ENCODE measurements at regions not wholly inside any gene's neighbourhood (a gene's known extent, or its start where the extent isn't known, plus 50 kb on each side); places are given as distances from the start of the nearest gene placed in this dataset.

DNA sequence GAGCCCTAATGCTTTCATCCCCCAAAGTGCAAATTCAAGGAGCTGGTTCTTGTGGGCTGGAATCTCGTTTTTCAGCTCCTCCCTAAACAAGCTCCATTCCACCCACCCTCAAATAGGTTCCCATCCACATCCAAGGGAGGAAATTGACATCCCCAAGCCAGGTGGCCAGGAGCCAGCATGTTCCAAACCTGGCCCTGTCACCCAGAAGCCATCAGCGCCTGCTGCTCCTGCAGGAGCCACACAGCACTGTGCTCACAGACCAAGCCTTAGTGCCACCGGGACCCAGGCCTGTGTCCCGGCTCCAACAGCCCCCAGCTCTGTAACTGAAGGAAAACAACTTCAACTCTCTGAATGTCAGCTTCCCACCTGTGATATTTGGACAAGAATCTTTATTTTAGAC, 263.6 kb downstream of the UACA start:
- no peak overlapping the region for H3K4me3 ChIP-seq (ENCODE audit: low read length)
- no peak for TF ChIP-seq CTCF (IDR thresholded peaks at IDR 0.05; ENCODE audit: insufficient read depth, low read depth, low read length, missing control alignments)
- no peak for DNase-seq (ENCODE audit: low read depth)

DNA sequence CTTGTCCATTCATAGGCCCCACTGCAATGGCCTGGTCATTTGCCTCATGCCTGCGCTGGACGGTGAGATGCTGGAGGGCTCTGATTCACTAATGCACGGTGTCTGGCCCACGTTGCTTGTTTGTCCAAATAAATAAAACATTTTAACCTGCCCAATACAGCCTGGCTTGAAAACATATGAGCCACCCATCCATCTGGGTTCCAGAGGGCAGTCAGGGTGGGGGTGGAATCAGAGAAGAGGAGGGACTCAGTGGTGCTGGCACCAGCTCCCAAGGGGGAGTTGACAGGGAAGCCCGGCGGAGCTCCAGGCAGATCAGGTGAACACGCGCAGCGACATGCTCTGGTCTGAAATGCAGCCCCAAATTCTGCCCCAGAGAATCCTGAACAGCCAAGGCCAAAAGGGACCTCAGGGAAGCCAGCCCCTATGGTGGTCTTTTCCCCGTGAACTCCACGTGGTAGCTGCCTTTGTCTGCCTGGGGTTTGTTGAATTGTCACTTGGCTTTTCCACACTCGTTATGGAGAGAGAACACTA, 265.2 kb downstream of the UACA start:
- H3K4me3 ChIP-seq (ENCODE audit: low read length), result no peak overlapping the region
- no peak for DNase-seq (ENCODE audit: low read depth)
- no peak for TF ChIP-seq CTCF (IDR thresholded peaks at IDR 0.05; ENCODE audit: insufficient read depth, low read depth, low read length, missing control alignments)

DNA sequence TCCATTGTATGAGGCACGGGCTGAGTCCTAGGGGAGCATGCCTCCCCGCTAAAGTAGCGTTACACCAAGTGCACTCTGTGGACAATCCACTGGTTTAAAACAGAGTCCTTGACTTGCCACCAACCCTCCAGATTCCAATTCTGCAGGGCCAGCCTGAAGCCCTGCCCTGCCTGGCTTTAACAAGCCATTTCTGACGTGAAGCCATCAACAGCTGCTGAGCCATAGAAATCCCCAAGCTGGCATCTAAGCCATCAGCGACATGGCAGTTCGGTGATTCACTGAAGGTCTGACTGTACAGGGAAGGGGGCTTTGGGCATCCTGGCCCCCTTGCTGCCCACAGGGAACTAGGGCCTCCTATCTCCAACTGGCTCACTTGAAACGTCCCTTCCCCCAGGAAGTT, 265.7 kb downstream of the UACA start:
- DNase-seq (ENCODE audit: low read depth), result no peak
- H3K4me3 ChIP-seq (ENCODE audit: low read length), result no peak overlapping the region
- no peak for TF ChIP-seq CTCF (IDR thresholded peaks at IDR 0.05; ENCODE audit: insufficient read depth, low read depth, low read length, missing control alignments)

DNA sequence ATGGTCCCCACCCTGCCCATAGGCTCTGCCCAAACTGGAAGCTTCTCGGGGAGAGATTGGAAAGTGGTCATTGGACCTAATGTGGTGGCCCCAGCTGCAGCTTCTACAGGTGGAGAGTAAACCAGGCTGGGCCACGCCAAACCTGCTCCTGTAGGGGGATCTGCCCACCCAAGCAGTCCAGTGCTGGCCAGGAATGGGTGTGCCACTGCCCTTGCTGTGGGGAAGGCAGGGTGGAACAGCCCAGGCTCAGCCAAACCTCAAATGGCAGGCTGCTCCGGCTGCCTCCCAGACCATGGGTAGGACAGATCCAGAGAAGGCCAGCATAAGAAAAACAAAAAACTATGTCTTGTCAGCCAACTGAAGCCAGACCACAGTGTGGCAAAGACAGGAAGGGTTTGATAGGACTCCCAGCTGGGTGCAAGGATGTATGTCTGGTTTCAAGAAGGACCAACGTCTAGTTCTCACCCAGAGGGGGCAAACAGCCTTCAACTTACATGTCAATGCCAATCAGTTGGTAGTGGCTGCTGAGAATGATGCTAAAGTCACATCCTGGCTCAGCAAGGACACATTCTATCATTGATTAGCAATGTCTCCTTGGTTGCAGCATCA, 267.3 kb downstream of the UACA start:
- H3K4me3 ChIP-seq (ENCODE audit: low read length), result no peak overlapping the region
- no peak for TF ChIP-seq CTCF (IDR thresholded peaks at IDR 0.05; ENCODE audit: insufficient read depth, low read depth, low read length, missing control alignments)
- DNase-seq (ENCODE audit: low read depth), result no peak

DNA sequence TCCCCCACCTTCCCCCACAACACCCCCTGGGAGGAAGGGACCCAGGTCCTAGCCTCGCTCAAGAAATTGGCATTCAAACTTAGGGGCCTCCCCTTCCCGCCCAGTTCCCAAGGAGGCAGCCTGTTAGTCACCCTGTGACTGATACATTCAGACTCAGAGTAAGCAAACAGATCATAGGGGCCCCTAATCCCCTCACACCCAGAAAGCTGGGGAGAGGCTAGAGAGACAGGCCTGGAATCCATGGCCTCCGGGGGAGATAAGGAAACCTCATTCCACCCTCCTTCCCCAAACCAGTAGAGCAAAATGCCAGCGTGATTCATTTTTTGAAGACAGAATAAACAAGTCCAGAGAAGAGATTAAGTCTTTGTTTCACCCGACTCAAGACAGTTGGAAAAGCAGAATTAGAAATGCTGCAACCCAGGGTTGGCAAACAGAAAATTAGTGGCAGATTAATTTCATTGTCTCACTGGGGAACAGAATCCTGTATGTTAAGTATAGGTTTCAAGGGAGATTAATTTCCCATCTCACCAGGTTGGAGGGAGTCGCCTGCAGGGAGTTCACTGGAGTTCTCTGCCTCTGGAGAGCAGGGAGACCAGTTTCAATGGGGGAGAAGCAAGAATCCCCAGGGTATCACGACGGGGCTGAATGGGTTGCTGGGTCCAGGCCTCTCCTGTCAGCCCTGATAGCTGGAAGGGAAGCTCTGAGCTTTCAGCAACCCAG, 268.3 kb downstream of the UACA start:
- DNase-seq (ENCODE audit: low read depth), result peak; percentile 99
- no peak for TF ChIP-seq CTCF (IDR thresholded peaks at IDR 0.05; ENCODE audit: insufficient read depth, low read depth, low read length, missing control alignments)
- H3K4me3 ChIP-seq (ENCODE audit: low read length), result no peak overlapping the region

- no peak for DNase-seq (ENCODE audit: low read depth)
Measured at GRCh38 chr15:70494517-70494851, 268.9 kb downstream of the UACA start.

More at GRCh38 chr15:70494517-70494851, 268.9 kb downstream of the UACA start:
- no peak overlapping the region for H3K4me3 ChIP-seq (ENCODE audit: low read length)
- no peak for TF ChIP-seq CTCF (IDR thresholded peaks at IDR 0.05; ENCODE audit: insufficient read depth, low read depth, low read length, missing control alignments)

Data from epithelial cell of esophagus (primary cell).